Skeletal muscle satellite cell (primary cell): ENCODE measurements at regions not wholly inside any gene's neighbourhood (a gene's known extent, or its start where the extent isn't known, plus 50 kb on each side); places are given as distances from the start of the nearest gene placed in this dataset.

Experiments used
- H3K27me3 ChIP-seq: 2 replicates; pipeline ENCODE4 v1.7.0; 2013; ENCODE audit warnings: low read length; ENCODE audit not compliant: control insufficient read depth, insufficient read depth
- H3K36me3 ChIP-seq: 2 replicates; pipeline ENCODE4 v1.7.0; 2013; ENCODE audit warnings: mild to moderate bottlenecking, control low read depth, low read length; ENCODE audit not compliant: insufficient read depth
- H3K4me1 ChIP-seq: 2 replicates; pipeline ENCODE4 v1.7.0; 2013; ENCODE audit warnings: low read length; ENCODE audit not compliant: control insufficient read depth, insufficient read depth
- H3K4me2 ChIP-seq: 2 replicates; pipeline ENCODE4 v1.7.0; 2013; ENCODE audit warnings: mild to moderate bottlenecking, low read length
- H3K4me3 ChIP-seq: 2 replicates; pipeline ENCODE4 v1.7.0; 2013; ENCODE audit warnings: low read length
- H3K9ac ChIP-seq: 2 replicates; pipeline ENCODE4 v1.7.0; 2013; ENCODE audit warnings: mild to moderate bottlenecking, low read depth, low read length, moderate library complexity
- H3K9me3 ChIP-seq: replicated peaks from 2 replicates; pipeline ENCODE4 v1.7.0; 2013; ENCODE audit warnings: mild to moderate bottlenecking, control low read depth, low read length

- Histone ChIP-seq H3K4me1 (no peaks in the 10 kb centered on the region), H3K27me3 (no peaks in the 10 kb centered on the region), H3K9me3 (no peaks in the 10 kb centered on the region), H3K4me2 (no peak overlapping the region), H3K4me3 (no peak overlapping the region), H3K9ac (no peak overlapping the region), H3K36me3 (no peaks in the 10 kb centered on the region)
Measured at GRCh38 chr2:727071-727470, 49.9 kb upstream of the TMEM18 start.
